DMS79 treated with DMSO at 0.1 percent for 48 hours (cell line): ENCODE measurements at regions not wholly inside any gene's neighbourhood (a gene's known extent, or its start where the extent isn't known, plus 50 kb on each side); places are given as distances from the start of the nearest gene placed in this dataset.

Source experiments
- DNase-seq: peaks from one replicate; lab custom pipeline; 2025; lab: John Stamatoyannopoulos, UW

DNA sequence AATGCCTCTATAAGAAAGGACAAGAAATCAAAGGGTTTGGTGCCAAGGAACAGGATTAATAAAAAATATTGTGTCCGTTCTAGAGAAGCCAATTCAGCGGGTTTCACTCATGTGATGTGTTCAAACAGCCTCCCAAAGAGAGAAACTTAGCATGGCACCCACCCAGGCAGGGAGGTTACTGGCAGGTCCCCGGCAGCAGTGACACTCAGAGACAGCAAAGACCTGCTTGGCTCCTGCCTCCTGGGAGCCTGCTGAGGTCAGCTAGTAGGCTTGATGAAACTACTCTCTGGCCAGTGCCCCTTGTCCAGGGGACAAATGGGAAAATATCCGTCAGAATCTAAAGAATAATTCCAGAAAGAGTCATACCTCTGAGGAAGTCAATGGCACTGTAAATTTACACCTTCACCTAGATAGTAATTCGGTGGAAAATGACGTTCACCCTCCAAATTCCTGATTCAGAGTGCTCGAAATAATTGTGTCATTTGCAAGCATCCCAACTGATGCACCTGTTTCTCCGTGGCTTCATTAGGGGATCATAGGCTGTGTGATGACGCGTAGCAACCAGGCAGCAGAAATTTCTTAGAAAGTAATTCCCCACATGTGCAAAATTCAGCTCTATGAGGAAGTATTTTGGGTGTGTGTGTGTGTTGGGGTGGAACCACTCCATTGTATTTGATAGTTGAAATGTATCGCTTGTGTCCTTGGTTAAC is 481.5 kb upstream of the ZFHX3 start:
- DNase-seq: no peak

DNA sequence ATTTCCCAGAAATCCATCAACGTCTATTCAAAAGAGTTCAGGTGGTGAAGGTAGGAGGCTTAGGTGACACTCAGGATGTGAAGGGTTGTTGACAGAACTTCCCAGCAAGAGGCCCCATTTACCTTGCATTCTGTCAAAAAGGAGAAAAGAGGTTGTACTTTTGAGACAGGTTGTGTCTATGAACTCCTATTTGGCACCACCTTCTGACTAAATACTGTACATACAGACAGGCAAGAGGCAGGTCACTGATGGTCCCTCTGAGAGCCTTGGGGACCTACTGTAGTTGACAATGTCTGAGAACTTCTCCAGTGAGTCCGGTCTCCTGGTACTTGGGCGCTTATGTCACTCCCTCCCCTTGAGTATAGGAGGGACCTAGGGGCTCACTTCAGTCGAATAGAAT is 479.3 kb upstream of the ZFHX3 start:
- no peak for DNase-seq

DNA sequence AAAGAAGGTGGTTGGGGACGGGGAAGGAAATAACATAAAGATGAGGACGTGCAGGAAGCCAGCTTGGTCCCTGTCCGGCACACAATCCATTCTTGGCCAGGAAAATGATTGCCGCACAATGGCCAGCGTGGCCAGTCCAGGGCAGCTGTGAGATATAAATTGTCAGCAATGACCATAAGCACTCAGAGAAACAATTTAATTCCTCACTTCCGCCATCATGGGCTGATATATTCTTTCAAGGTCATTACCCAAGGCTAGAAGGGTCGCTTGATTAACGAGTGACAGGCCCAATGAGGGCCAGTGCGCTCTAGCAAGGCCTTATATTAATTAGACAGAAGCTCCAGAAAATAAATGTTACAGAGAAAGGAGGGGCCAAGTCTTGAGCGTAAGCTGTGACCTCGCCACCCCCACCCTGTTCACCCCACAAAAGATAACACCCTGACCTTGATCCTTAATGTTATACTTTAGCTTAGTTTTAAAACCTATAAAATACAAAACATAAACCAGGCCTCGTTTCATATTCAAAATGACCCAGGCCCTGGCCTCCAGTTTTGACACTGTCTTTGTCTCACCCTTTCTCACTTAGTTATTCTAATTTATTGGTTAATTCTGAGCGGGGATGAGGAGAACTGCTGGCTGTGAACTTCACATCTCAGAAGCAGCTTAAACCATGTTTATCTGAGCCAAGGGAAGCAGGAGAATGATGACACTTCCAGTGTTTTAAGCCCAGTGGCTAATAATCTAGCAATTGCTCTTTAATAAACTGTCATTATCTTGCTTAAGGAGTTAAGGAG is 478.3 kb upstream of the ZFHX3 start:
- DNase-seq: no peak

DNA sequence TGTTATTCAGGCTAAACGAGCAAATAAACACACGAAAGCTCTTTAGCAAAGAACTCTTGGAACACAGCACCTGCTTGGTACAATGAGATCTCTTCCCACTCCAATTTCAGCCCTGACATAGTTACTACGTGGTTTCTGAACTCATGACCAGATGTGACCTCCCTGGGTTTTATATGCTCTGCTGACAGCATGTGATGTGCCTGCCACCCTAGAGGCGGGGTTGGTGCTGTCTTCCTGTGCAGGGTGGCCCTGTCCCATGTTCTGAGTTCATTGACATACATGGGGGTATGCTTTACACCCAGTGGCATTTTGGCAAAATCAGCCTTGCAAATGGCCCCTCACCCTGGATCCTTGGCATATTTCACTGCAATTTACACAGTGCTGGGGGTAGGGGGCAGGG is 475.3 kb upstream of the ZFHX3 start:
- DNase-seq: no peak

DNA sequence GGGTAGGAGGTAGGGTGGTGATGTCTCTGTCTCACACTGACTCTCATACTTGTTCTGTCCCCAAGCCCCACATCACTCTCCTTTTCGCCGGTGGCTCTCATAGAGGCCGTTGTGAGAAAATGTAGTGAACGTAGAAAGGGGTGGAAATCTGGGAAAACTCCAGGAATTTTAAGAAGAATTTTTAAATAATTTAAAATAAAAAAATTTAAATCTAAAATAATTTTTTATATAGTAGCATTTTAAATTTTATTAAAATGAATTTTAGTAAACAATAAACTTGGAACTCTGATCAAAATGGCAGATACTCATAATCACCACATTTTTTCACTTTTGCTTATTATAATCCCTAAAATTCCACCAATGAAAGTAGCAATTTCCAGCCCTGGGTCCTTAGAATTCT is 473.6 kb upstream of the ZFHX3 start:
- DNase-seq: no peak

DNA sequence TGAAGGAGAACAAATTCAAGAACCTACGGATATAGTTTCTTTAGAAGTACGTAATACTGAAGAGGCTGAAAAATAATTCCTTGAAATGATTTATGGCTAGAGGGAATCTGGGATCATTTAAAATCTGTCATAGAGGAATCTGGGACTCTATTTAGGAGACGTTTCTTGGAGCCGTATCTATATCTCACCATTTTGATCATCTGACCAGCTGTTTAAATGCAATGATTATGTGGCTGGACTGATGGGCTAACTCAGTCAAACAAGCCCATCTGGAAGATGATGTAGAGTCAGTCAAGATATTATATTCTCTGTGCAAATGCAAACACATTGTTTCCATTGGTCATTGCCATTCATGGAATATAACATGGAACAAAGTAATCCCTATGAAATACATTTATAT is 467.7 kb upstream of the ZFHX3 start:
- no peak for DNase-seq

DNA sequence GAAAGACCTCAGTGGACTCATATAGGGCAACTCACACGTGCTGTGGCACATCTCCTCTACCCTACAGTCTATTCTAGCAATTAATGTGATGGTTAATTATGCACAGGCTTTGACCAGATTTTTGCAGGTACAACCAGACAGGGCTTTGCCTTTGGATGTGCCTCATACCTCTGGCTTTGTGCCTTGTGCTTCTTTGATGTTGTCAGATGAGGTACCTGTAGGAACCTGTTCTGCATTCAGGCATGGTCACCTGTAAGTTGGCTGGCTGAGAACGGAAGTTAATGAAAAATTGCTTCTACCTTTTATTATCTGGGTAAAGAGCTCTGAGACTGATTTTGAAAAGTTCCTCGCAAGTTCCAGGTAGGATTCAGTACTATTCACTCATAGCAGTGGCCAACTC is 462.9 kb upstream of the ZFHX3 start:
- DNase-seq: no peak

DNA sequence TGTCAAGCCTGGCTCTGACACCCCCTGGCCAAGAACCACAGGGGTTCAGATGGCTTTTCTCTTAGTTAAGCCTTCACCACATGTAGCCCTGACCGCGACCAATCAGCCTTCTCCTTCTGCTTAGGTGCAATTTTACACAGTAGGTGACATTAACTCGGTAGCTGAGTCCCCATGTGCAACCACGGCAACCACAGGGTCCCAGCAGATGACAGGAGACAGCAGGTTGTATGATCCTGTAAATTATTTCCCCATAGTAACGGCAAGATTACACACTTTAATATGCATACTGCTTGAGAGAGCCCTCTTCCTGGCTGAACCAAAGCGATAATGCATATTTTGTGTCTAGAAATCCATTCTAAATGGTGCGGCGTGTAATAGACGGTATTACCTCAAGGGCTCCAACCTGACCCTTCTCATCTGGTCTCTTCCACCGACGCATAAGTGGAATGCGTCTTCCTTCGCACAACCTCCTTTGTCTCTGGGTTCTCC is 458.7 kb upstream of the ZFHX3 start:
- no peak for DNase-seq

DNA sequence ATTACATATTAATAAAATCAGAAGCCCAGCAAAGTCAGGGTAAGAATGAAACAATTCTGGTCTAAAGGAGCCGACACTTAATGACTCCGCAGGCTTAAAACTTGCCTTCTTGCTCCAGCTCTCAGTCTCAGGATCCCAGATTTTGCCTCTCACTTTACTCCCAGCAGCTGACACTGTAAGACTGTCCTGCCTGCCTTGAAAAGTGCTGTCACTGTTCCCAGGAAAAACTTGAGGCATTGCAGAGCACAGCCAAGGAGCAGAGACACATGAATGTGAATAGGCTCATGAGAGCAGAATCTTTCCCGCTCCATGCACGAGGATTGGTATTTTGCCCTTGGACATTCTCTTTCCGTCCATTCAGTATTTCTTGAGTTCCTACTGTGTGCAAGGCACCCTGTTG is 457.6 kb upstream of the ZFHX3 start:
- DNase-seq: no peak

DNA sequence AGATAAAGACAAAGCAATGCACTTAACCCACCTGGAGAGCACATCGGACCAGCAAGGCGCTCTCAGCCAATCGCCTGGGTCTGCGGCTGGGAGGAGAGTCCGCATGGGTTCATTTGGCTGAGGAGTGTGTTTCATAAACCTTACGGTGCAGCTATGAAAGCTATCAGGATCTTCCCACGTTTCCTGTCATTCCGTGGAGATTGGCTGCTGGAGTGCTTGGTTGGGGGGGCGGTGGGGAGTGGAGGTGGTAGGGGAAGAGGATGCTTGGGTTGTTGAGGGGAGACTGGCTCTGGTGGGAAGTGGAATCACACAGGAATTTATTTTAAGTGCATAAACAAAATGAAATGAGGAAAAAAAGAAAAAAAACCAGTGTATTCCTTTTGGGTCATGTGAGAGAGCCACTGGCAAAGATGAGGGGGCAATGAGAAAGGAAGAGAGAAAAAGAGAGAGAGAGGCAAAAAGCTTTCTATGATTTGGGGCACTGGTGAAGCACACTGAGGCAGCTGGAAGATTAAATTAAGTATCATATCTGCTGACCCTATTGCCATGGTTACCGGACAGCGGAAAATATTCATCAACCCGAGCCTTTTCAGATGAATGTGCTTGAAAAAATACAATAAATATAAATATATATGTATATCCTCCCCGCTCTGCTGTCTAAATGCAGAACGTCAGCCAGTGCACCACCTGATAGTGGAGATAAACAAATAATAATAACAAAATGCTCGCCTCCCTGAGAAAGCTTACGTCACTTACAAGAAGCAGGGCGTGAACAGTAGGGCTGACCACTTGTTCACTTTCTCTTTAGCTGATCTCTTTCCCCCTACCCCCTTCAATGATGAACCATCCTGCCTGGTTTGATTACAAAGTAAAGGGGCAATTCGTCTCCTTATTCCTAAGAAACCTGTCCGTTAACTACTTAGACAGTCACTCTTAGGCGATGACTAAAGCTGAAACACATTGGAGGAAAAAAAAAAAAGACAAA is 457.0 kb upstream of the ZFHX3 start:
- no peak for DNase-seq

DNA sequence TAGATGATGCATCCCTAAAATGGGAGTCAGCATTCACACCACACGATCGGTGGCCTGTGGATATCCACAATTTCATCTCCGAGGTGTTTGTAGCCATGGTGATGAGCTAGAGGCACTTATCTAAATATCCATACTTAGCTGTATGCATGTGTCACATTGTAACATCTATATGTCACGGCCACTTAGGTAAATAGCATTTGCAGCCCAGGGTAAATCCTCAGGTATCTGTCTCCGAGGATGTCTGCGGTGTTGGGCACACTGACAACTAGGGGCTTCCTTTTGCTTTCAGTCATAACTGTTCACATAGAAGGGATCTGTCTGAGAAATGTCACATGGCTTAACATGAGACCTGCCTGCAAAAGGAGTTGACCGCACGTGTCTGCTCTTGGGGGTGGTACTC is 455.2 kb upstream of the ZFHX3 start:
- DNase-seq: no peak

DNA sequence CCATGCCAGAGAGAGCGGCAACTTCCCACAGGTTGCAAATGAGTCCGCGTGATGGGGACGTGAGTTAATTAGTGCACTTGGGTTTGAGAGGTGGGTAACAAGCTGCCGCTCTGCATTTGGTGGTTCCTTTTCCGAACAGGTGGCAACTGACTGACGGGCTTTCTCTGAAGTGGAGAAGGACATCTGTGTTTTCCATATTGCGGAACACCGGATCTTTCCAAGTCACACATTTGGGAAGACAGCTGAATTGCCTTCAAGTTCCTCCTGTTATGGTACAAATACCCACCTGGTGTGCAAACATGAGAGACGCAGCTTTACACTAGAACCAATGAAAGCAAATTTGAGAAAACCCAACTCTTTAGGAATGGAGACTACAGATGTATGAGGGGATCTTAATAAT is 451.3 kb upstream of the ZFHX3 start:
- DNase-seq: no peak

DNA sequence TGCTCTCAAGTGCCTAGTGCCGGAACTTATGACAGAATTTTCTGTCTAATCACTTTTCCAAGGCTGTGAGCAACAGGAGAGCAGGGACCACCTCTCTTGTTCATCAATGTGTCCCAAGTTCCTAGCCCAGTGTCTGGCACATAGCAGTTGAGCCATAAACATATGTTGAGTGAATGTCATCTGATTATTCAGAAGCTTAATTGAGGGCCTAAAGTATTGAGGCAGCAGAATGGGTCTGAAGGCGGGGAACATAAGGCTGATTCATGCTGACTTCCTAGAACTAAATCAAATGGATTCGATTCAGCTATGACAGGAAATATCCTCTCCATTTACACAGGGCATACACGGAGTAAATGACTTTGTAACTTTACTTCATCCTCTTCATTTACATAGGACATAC is 438.0 kb upstream of the ZFHX3 start:
- DNase-seq: no peak

DNA sequence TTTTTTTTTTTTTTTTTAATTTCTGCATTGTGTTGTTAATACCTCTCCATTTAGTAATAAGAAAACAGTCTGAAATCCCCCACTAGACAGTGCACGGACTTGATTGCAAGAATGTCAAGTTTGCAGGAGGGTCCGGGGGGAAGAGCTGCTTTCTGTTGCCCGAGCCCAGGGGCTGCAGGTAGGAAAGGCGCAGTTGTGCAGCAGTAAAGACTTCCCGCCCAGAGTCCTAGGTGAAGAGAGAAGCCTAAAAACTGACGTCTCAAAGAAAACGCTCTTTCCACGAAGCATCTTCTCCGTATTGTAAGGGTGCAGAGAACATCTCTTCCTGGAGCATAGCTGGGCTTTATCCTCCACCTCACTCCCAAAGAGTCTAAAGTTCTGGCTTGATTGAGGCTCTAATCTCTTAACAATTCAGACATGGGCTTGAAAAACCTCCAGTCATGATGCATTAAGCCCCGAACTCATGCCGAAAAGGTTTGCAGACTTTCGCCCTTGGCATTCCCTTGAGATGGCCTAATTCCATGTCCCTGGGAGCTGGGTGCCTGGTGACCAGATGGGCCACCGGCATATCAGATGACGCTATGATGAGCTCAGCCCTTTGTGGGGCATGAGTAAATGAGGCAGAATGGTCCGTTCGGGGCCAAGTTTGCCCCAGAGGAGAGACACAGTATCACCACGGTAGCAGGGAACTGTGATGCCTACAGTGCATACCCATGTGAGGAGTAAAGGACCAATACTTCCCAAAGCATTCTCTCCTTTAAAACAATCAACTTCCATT is 436.2 kb upstream of the ZFHX3 start:
- DNase-seq: no peak

DNA sequence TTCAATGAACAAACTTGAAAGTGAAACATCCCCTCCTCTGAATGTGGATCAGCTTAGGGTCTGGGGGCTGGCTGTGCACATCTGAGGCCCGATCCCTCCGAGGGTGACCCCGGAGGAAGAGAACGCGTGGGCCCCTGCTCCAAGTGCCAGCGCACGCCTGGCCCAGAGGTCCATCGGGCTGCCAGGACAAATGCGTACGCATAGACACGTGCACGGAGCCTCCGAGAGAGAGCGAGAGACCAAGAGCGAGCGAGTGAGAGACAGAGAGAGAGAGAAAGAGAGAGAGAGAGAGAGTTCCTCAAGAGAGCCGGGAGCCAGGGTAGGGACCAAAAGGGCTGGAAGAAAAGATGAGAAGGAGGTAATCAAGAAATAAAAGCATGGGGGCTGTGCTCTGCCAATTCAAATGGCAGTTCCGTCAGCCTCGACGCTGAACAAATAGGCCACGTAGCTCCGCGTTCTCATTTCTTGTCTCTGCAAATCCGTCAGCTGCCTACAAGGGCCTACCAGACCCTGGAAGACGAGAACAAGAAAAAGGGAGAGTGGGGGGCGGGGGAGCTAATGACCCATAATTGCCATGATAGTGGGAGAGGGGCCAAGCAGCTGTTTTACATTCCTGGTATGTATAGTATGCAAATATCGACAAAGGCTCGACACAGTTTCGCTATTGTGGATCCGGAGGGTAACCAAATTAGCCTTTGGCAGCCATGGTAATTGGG is 435.3 kb upstream of the ZFHX3 start:
- no peak for DNase-seq

DNA sequence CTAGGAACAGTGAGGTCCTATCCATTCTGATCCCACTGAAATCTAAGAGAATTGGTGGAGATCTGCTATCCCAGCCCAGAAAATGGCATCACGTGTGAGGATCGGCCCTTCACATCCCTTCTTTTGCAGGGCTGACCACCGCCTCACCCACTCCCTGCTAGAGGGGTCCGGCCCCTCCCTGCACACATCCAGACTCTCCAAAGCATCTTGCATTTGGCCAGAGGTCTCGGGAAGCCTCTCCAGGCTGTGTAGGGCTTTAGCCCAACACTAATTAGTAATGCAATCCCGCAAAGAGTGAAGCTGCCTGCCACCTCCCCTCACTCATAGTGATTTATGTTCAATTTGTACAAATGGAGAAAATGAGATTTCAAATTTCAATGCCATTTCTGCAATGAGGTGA is 434.4 kb upstream of the ZFHX3 start:
- DNase-seq: no peak

DNA sequence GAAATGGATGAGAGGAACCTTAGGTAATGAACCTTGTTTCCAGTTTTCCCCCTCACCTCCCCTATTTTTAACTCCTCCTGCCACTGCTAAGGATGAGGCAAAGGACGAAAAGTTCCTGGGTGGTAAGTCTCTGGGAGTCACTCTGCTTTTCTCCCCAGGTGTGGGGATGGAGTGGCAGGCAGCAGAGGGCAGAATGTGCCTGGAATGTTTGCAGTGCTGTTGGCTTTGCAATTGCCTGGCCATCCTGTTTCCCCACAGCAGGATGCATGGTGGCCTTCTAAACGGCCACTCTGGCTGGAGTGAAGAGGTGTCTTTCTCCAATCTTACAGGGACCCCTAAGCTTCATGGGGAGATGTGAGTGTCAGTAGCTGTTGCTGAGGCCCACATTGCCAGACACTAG is 432.5 kb upstream of the ZFHX3 start:
- DNase-seq: no peak

DNA sequence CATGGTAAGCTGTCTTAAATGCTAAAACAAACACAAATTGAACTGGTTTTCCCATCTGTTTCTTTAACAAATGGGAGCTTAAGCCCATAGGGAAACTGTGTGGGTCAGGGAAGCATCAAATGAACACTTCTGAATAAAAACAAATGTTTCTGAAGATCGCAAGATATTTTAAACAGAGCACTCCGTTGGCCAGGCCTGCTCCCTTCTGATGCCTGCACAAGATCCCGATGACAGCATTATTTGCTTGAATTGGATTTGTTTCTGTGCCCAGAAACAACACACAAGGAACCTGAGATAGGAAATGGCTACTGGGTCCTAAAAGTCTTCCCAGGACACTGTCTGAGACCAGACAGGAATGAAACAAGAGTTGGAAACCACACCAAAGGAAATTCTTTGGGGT is 425.8 kb upstream of the ZFHX3 start:
- no peak for DNase-seq

DNA sequence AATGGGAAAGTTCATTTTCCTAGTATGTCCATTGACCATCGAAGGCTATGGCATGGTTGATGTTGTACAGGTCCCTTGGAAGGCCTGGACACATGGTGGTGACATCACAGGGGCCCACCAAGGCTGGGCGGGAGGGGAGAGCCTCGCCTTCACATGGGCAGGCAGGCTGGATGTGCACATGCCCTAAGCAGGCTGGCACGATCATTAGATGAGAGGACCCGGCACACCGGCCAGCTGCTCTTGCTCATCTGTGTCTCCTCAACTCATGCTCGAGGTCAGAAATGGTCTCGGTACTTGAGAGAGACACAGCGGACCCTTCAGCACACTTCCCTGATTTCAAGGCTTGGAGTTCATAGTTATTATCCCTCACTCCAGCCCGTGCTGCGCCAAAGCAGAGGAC is 416.9 kb upstream of the ZFHX3 start:
- DNase-seq: no peak

DNA sequence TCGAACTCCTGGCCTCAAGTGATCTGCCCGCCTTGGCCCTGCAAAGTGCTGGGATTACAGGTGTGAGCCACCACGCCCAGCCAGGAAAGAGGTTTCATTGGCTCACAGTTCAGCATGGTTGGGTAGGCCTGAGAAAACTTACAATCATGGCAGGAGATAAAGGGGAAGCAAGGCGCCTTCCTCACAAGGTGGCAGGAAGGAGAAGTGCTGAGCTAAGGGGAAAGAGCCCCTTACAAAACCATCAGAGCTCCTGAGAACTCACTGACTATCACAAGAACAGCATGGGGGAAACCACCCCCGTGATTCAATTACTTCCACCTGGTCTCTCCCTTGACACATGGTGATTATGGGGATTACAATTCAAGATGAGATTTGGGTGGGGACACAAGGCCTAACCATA is 411.7 kb upstream of the ZFHX3 start:
- DNase-seq: no peak

DNA sequence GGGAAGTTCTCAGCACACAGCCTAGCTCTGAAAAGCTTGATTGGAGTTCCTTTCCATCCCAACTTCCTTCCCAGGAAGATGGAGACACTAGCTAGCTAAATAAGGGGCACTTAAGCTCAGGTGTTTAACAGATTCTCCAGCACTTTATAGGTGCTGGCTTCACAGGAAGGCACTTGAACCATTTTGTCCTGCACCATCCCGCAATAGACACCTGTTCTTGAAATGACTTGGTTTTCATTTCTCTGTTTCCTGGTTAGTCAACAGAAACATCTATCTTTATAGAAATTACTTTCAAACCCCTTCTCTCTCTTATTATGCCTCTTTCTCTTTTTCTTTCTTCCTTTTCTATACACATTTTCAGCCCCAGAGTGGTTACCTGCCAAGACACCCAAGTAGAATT is 409.9 kb upstream of the ZFHX3 start:
- DNase-seq: no peak
